ENCODE measurements at regions not wholly inside any gene's neighbourhood (a gene's known extent, or its start where the extent isn't known, plus 50 kb on each side); places are given as distances from the start of the nearest gene placed in this dataset.

GRCh38 chr9:108100571-108100970 is 611.0 kb upstream of the KLF4 start:
- TF ChIP-seq CTCF (IDR thresholded peaks at IDR 0.05) = no peak
- TF ChIP-seq POLR2A (IDR thresholded peaks at IDR 0.05) = no peak

Measured in adrenal gland (tissue), 5 donors.